ENCODE measurements at regions not wholly inside any gene's neighbourhood (a gene's known extent, or its start where the extent isn't known, plus 50 kb on each side); places are given as distances from the start of the nearest gene placed in this dataset.

- no peak overlapping the region for H3K27ac ChIP-seq (replicated peaks)
- no peak for DNase-seq (ENCODE audit: low read depth in 1 of 2, low spot score in 1 of 2)
- no peak overlapping the region for H3K4me3 ChIP-seq (replicated peaks; ENCODE audit: insufficient read depth, low read length)
- peaks cover 4% of the 10 kb centered on the region for H3K27me3 ChIP-seq (ENCODE audit: insufficient read depth, poor library complexity, severe bottlenecking)
- TF ChIP-seq, protein P1, sequence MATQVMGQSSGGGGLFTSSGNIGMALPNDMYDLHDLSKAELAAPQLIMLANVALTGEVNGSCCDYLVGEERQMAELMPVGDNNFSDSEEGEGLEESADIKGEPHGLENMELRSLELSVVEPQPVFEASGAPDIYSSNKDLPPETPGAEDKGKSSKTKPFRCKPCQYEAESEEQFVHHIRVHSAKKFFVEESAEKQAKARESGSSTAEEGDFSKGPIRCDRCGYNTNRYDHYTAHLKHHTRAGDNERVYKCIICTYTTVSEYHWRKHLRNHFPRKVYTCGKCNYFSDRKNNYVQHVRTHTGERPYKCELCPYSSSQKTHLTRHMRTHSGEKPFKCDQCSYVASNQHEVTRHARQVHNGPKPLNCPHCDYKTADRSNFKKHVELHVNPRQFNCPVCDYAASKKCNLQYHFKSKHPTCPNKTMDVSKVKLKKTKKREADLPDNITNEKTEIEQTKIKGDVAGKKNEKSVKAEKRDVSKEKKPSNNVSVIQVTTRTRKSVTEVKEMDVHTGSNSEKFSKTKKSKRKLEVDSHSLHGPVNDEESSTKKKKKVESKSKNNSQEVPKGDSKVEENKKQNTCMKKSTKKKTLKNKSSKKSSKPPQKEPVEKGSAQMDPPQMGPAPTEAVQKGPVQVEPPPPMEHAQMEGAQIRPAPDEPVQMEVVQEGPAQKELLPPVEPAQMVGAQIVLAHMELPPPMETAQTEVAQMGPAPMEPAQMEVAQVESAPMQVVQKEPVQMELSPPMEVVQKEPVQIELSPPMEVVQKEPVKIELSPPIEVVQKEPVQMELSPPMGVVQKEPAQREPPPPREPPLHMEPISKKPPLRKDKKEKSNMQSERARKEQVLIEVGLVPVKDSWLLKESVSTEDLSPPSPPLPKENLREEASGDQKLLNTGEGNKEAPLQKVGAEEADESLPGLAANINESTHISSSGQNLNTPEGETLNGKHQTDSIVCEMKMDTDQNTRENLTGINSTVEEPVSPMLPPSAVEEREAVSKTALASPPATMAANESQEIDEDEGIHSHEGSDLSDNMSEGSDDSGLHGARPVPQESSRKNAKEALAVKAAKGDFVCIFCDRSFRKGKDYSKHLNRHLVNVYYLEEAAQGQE (IDR thresholded peaks at IDR 0.05; ENCODE audit: insufficient replicate concordance, low read depth) = no peak
- TF ChIP-seq POLR2AphosphoS5 (IDR thresholded peaks at IDR 0.05; ENCODE audit: low read depth) (no peak), SPI1 (IDR thresholded peaks at IDR 0.05; ENCODE audit: borderline replicate concordance, low read depth) (no peak), GABPA (IDR thresholded peaks at IDR 0.05; ENCODE audit: low read depth) (no peak)
- TF ChIP-seq, protein P2, sequence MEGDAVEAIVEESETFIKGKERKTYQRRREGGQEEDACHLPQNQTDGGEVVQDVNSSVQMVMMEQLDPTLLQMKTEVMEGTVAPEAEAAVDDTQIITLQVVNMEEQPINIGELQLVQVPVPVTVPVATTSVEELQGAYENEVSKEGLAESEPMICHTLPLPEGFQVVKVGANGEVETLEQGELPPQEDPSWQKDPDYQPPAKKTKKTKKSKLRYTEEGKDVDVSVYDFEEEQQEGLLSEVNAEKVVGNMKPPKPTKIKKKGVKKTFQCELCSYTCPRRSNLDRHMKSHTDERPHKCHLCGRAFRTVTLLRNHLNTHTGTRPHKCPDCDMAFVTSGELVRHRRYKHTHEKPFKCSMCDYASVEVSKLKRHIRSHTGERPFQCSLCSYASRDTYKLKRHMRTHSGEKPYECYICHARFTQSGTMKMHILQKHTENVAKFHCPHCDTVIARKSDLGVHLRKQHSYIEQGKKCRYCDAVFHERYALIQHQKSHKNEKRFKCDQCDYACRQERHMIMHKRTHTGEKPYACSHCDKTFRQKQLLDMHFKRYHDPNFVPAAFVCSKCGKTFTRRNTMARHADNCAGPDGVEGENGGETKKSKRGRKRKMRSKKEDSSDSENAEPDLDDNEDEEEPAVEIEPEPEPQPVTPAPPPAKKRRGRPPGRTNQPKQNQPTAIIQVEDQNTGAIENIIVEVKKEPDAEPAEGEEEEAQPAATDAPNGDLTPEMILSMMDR (IDR thresholded peaks at IDR 0.05; ENCODE audit: insufficient read depth, low read length) = no peak
Measured at GRCh38 chr5:7018198-7018597, 305.0 kb downstream of the TENT4A start.

- Histone ChIP-seq H3K4me3 (replicated peaks; ENCODE audit: insufficient read depth, low read length) (no peak overlapping the region), H3K27ac (replicated peaks) (no peak overlapping the region), H3K27me3 (ENCODE audit: insufficient read depth, poor library complexity, severe bottlenecking) (peaks cover 1% of the 10 kb centered on the region)
- TF ChIP-seq SPI1 (IDR thresholded peaks at IDR 0.05; ENCODE audit: borderline replicate concordance, low read depth) (no peak), POLR2AphosphoS5 (IDR thresholded peaks at IDR 0.05; ENCODE audit: low read depth) (no peak), GABPA (IDR thresholded peaks at IDR 0.05; ENCODE audit: low read depth) (no peak)
- TF ChIP-seq, protein P2 (IDR thresholded peaks at IDR 0.05; ENCODE audit: insufficient read depth, low read length) = no peak
- TF ChIP-seq, protein P1 (IDR thresholded peaks at IDR 0.05; ENCODE audit: insufficient replicate concordance, low read depth) = no peak
- no peak for DNase-seq (ENCODE audit: low read depth in 1 of 2, low spot score in 1 of 2)
Measured at GRCh38 chr5:7018601-7019000, 305.4 kb downstream of the TENT4A start.

- no peak for TF ChIP-seq POLR2AphosphoS5 (IDR thresholded peaks at IDR 0.05; ENCODE audit: low read depth)
- TF ChIP-seq GABPA (IDR thresholded peaks at IDR 0.05; ENCODE audit: low read depth) = no peak
- TF ChIP-seq, protein P1 (IDR thresholded peaks at IDR 0.05; ENCODE audit: insufficient replicate concordance, low read depth) = no peak
- TF ChIP-seq, protein P2 (IDR thresholded peaks at IDR 0.05; ENCODE audit: insufficient read depth, low read length) = no peak
- TF ChIP-seq SPI1 (IDR thresholded peaks at IDR 0.05; ENCODE audit: borderline replicate concordance, low read depth) = no peak
- no peak for DNase-seq (ENCODE audit: low read depth in 1 of 2, low spot score in 1 of 2)
- Histone ChIP-seq H3K4me3 (replicated peaks; ENCODE audit: insufficient read depth, low read length) (no peak overlapping the region), H3K27ac (replicated peaks) (no peak overlapping the region), H3K27me3 (ENCODE audit: insufficient read depth, poor library complexity, severe bottlenecking) (no peaks in the 10 kb centered on the region)
Measured at GRCh38 chr5:7036192-7036835, 323.1 kb downstream of the TENT4A start.
